ENCODE measurements at regions not wholly inside any gene's neighbourhood (a gene's known extent, or its start where the extent isn't known, plus 50 kb on each side); places are given as distances from the start of the nearest gene placed in this dataset.

DNA sequence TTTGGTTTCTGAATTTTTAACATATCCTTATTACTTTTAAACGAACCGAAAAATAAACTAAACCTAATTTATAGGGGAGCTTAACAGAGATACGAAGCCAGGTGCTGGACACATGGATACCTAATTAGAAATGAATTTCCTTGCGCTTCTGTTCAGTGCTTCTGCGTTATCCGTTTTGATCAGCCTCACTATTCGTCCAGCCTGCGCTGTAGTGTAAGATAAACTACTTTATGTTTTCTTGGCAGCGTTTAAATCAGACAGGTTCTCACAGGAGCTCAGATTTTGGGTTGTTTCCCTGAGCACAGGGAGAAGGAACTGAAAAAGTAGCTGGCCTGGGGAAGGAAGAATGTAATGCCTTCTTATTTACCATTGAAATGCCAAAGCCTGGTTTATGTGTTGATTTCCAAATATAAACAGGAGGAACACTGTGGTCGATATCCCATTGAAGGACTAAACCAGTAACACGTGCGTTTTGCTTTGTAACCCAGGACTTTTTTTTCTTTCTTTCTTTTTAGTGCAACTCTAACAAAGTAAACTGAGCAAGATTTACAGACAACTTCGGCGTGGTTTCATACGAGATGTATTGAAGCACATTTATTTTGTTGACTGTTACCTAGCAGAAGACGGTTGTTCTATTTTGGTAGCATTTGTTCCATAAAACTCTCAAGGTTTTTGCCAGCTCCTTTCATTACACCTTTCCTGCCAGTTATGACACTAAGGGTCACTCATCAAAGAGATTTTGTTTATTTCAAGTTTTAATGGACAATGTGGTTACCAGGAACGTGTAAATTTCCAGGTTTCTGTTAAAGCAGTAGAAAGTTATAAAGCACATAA is 214.8 kb upstream of the HEY2 start:
- 37% methylated on average over 17 of the region's 17 CpGs for WGBS
- intact Hi-C loops (cut with DNase I), result no loop called here
- H3K4me1 ChIP-seq, result peaks cover 4 to 17% (median 8%) of the 10 kb centered on the region in 4 donors

GRCh38 chr6:125537090-125537489 is 212.3 kb upstream of the HEY2 start:
- no peaks in the 10 kb centered on the region for H3K9me3 ChIP-seq
- TF ChIP-seq POLR2AphosphoS5 (IDR thresholded peaks at IDR 0.05) (no peak), EP300 (IDR thresholded peaks at IDR 0.05) (no peak), POLR2A (IDR thresholded peaks at IDR 0.05; ENCODE audit: low read depth) (no peak), CTCF (IDR thresholded peaks at IDR 0.05) (no peak)
- no peak overlapping the region for H3K27ac ChIP-seq (replicated peaks in 1 of 4)
- no peak overlapping the region for H3K4me3 ChIP-seq
- intact Hi-C loops (cut with DNase I), result no loop called here
- no peak for DNase-seq (ENCODE audit: extremely low spot score)
- H3K36me3 ChIP-seq, result no peaks in the 10 kb centered on the region
- H3K27me3 ChIP-seq, result peaks cover 0 to 8% (median 0%) of the 10 kb centered on the region in 4 donors
- H3K4me1 ChIP-seq, result peaks cover 4 to 17% (median 8%) of the 10 kb centered on the region in 4 donors
- WGBS, result 89% methylated on average over 2 of the region's 2 CpGs

More for the DNA sequence above, 214.8 kb upstream of the HEY2 start:
- DNase-seq (ENCODE audit: extremely low spot score), result no peak
- TF ChIP-seq CTCF (IDR thresholded peaks at IDR 0.05), result no peak
- TF ChIP-seq POLR2A (IDR thresholded peaks at IDR 0.05; ENCODE audit: low read depth), result no peak
- TF ChIP-seq POLR2AphosphoS5 (IDR thresholded peaks at IDR 0.05), result no peak
- no peak for TF ChIP-seq EP300 (IDR thresholded peaks at IDR 0.05)
- H3K36me3 ChIP-seq, result no peaks in the 10 kb centered on the region
- no peaks in the 10 kb centered on the region for H3K9me3 ChIP-seq
- H3K4me3 ChIP-seq, result peak overlapping the region in 1 of 4 donors; percentile 12
- H3K27ac ChIP-seq (replicated peaks in 1 of 4), result no peak overlapping the region
- peaks cover 0 to 8% (median 0%) of the 10 kb centered on the region in 4 donors for H3K27me3 ChIP-seq

- intact Hi-C loops (cut with DNase I), result no loop called here
- H3K27ac ChIP-seq (replicated peaks in 1 of 4), result no peak overlapping the region
- no peaks in the 10 kb centered on the region for H3K36me3 ChIP-seq
- DNase-seq (ENCODE audit: extremely low spot score), result no peak
- no peak overlapping the region for H3K4me3 ChIP-seq
- peaks cover 0 to 3% (median under 1%) of the 10 kb centered on the region in 4 donors for H3K4me1 ChIP-seq
- no peaks in the 10 kb centered on the region for H3K9me3 ChIP-seq
- H3K27me3 ChIP-seq, result no peaks in the 10 kb centered on the region
- TF ChIP-seq POLR2AphosphoS5 (IDR thresholded peaks at IDR 0.05) (no peak), POLR2A (IDR thresholded peaks at IDR 0.05; ENCODE audit: low read depth) (no peak), CTCF (IDR thresholded peaks at IDR 0.05) (no peak), EP300 (IDR thresholded peaks at IDR 0.05) (no peak)
- WGBS, result 75% methylated on average over 3 of the region's 3 CpGs
These were observed 209.5 kb upstream of the HEY2 start for GRCh38 chr6:125539892-125540291.

DNA sequence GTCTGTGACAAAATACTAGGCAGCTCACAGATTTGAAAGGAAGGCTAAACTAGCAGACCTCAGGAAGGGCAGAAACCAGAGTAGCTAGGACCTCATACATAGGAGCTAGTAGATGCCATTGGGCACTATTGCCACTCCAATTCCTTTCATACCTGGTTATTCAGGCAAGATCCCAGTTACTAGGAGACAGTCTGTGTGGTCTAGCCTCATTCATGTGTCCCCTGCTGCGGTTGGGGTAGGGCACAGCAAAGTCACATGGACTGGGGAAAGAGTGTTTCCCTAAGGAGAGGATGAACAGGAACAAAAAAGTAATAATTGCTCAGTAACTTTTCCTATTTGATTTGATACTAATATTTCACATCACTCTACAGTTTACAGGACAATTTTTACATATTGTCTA is 204.6 kb upstream of the HEY2 start:
- TF ChIP-seq POLR2AphosphoS5 (IDR thresholded peaks at IDR 0.05), result no peak
- TF ChIP-seq POLR2A (IDR thresholded peaks at IDR 0.05; ENCODE audit: low read depth), result no peak
- 85% methylated on average over 1 of the region's 1 CpG for WGBS
- intact Hi-C loops (cut with DNase I), result no loop called here
- H3K4me3 ChIP-seq, result no peak overlapping the region
- peaks cover 0 to 9% (median 7%) of the 10 kb centered on the region in 4 donors for H3K4me1 ChIP-seq
- H3K27ac ChIP-seq (replicated peaks in 1 of 4), result no peak overlapping the region
- no peaks in the 10 kb centered on the region for H3K9me3 ChIP-seq
- no peak for DNase-seq (ENCODE audit: extremely low spot score)
- no peaks in the 10 kb centered on the region for H3K36me3 ChIP-seq
- H3K27me3 ChIP-seq, result no peaks in the 10 kb centered on the region

DNA sequence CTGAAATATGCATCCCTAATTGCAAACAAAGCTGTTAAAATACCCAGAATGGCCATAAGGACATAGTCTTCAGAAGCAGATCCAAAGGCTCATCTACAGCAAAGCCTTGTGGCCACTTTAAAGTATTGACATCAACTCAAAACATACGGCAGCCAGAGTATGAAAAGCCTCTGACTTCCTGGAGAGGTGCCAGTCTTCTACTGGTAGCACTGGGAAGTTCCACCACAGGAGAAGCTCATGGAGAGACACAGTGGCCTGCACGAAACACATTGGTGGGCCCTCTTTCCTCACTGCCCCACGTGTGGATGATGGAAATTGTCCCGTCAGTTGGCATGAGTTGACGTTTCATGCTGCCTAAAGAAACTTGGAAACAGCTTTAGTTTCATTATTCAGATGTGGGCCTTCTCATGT is 202.6 kb upstream of the HEY2 start:
- Histone ChIP-seq H3K4me3 (no peak overlapping the region), H3K36me3 (no peaks in the 10 kb centered on the region), H3K4me1 (peaks cover 0 to 9% (median 7%) of the 10 kb centered on the region in 4 donors), H3K27me3 (no peaks in the 10 kb centered on the region), H3K27ac (replicated peaks in 1 of 4) (no peak overlapping the region), H3K9me3 (no peaks in the 10 kb centered on the region)
- 40% methylated on average over 5 of the region's 5 CpGs for WGBS
- TF ChIP-seq POLR2AphosphoS5 (IDR thresholded peaks at IDR 0.05) (no peak), POLR2A (IDR thresholded peaks at IDR 0.05; ENCODE audit: low read depth) (no peak), CTCF (IDR thresholded peaks at IDR 0.05) (peak in 1 of 3 experiments; percentile 5)
- DNase-seq (ENCODE audit: extremely low spot score), result no peak
- intact Hi-C loops (cut with DNase I), result no loop called here
